ENCODE measurements at regions not wholly inside any gene's neighbourhood (a gene's known extent, or its start where the extent isn't known, plus 50 kb on each side); places are given as distances from the start of the nearest gene placed in this dataset.

GRCh38 chr2:122105171-122105876, 349.9 kb downstream of the TSN start:
- TF ChIP-seq, protein P1, sequence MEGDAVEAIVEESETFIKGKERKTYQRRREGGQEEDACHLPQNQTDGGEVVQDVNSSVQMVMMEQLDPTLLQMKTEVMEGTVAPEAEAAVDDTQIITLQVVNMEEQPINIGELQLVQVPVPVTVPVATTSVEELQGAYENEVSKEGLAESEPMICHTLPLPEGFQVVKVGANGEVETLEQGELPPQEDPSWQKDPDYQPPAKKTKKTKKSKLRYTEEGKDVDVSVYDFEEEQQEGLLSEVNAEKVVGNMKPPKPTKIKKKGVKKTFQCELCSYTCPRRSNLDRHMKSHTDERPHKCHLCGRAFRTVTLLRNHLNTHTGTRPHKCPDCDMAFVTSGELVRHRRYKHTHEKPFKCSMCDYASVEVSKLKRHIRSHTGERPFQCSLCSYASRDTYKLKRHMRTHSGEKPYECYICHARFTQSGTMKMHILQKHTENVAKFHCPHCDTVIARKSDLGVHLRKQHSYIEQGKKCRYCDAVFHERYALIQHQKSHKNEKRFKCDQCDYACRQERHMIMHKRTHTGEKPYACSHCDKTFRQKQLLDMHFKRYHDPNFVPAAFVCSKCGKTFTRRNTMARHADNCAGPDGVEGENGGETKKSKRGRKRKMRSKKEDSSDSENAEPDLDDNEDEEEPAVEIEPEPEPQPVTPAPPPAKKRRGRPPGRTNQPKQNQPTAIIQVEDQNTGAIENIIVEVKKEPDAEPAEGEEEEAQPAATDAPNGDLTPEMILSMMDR (IDR thresholded peaks at IDR 0.05): no peak
- no peak for TF ChIP-seq POLR2A (IDR thresholded peaks at IDR 0.05)

All from ovary (tissue), 3 donors.